Keratinocyte (primary cell): ENCODE measurements at regions not wholly inside any gene's neighbourhood (a gene's known extent, or its start where the extent isn't known, plus 50 kb on each side); places are given as distances from the start of the nearest gene placed in this dataset.

Experiments
- CTCF ChIP-seq, 3 experiments: IDR thresholded peaks in 1 of 3; conservative IDR thresholded peaks in 1 of 3; optimal IDR thresholded peaks in 1 of 3; 2 replicates in 2 of 3; 3 replicates in 1 of 3; pipeline versions ENCODE3 to v1.5.1; 2011; ENCODE audit warnings: low read length in 3 of 3, mild to moderate bottlenecking in 3 of 3, moderate library complexity in 2 of 3, control low read depth in 1 of 3, inconsistent platforms in 1 of 3; ENCODE audit not compliant: insufficient read depth in 2 of 3; ENCODE audit errors: extremely low read depth in 1 of 3
- EZH2 ChIP-seq: IDR thresholded peaks from one replicate; pipeline ENCODE4 v1.6.1; 2012; ENCODE audit warnings: inconsistent platforms, mild to moderate bottlenecking, low read length, moderate library complexity

DNA sequence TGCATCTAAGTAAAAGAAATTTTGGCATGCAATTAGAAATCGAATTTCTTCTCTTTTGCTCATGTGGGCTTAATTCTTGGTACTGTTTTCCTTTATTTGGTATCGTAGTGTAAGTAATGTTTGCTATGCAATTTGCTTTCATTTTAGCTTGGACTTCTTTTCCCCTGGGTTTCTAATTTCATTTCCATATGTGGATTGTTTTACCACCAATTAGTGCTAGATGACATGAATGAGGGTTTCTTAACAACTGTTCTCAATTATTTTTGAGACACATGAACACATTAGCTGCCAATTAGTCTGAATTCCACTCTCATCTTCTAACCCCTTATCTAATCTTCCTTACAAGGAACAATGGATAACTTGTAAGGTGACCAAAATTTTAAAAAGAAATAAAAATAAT lies 1047.2 kb upstream of the PIK3C3 start:
- no peak for TF ChIP-seq CTCF (optimal IDR thresholded peaks at IDR 0.05 in 1 of 3, IDR thresholded peaks at IDR 0.05 in 1 of 3, conservative IDR thresholded peaks at IDR 0.05 in 1 of 3; ENCODE audit: extremely low read depth in 1 of 3, insufficient read depth in 2 of 3, low read length in 3 of 3)
- no peak for TF ChIP-seq EZH2
